Activated CD4-positive, CD25-positive, alpha-beta regulatory T cell (primary cell): ENCODE measurements at regions not wholly inside any gene's neighbourhood (a gene's known extent, or its start where the extent isn't known, plus 50 kb on each side); places are given as distances from the start of the nearest gene placed in this dataset.
"Not testable (repeated sequence)": the region's sequence is repeated elsewhere in the genome, so short reads cannot be mapped to it uniquely, and the experiment has no call there.

Source experiments
- DNase-seq, 4 experiments: peaks; one replicate each; lab custom pipeline; 2025; lab: John Stamatoyannopoulos, UW

GRCh38 chr3:66552846-66553245 lies 52.0 kb upstream of the LRIG1 start:
- no peak for DNase-seq

- no peak for DNase-seq
Measured at GRCh38 chr3:66553441-66554113, 52.8 kb upstream of the LRIG1 start.

- no peak for DNase-seq
Measured at GRCh38 chr3:66554178-66554577, 53.4 kb upstream of the LRIG1 start.

- DNase-seq: no peak
Measured at GRCh38 chr3:66555214-66555844, 54.5 kb upstream of the LRIG1 start.

GRCh38 chr3:66557170-66557569 lies 56.3 kb upstream of the LRIG1 start:
- DNase-seq: no peak

- DNase-seq: not testable (repeated sequence)
Measured at GRCh38 chr3:66559924-66560323, 59.1 kb upstream of the LRIG1 start.

GRCh38 chr3:66561367-66561766 lies 60.5 kb upstream of the LRIG1 start:
- DNase-seq: no peak

- DNase-seq: no peak
Measured at GRCh38 chr3:66565301-66565700, 64.5 kb upstream of the LRIG1 start.

- DNase-seq: no peak
Measured at GRCh38 chr3:66567077-66567476, 66.3 kb upstream of the LRIG1 start.

GRCh38 chr3:66572090-66572675 lies 71.4 kb upstream of the LRIG1 start:
- no peak for DNase-seq

- DNase-seq: no peak
Measured at GRCh38 chr3:66572938-66573710, 72.3 kb upstream of the LRIG1 start.

GRCh38 chr3:66574091-66574490 lies 73.3 kb upstream of the LRIG1 start:
- DNase-seq: no peak

GRCh38 chr3:66577426-66578203 lies 76.8 kb upstream of the LRIG1 start:
- no peak for DNase-seq

- DNase-seq: no peak
Measured at GRCh38 chr3:66581256-66581655, 80.4 kb upstream of the LRIG1 start.

GRCh38 chr3:66582721-66583423 lies 82.0 kb upstream of the LRIG1 start:
- DNase-seq: peak in 1 of 4 experiments; percentile 4

GRCh38 chr3:66583424-66584040 lies 82.7 kb upstream of the LRIG1 start:
- DNase-seq: no peak

GRCh38 chr3:66585520-66586095 lies 84.8 kb upstream of the LRIG1 start:
- DNase-seq: no peak

GRCh38 chr3:66586853-66587252 lies 86.0 kb upstream of the LRIG1 start:
- DNase-seq: no peak

GRCh38 chr3:66588340-66588847 lies 87.6 kb upstream of the LRIG1 start:
- DNase-seq: no peak
